ENCODE measurements at regions not wholly inside any gene's neighbourhood (a gene's known extent, or its start where the extent isn't known, plus 50 kb on each side); places are given as distances from the start of the nearest gene placed in this dataset.

DNA sequence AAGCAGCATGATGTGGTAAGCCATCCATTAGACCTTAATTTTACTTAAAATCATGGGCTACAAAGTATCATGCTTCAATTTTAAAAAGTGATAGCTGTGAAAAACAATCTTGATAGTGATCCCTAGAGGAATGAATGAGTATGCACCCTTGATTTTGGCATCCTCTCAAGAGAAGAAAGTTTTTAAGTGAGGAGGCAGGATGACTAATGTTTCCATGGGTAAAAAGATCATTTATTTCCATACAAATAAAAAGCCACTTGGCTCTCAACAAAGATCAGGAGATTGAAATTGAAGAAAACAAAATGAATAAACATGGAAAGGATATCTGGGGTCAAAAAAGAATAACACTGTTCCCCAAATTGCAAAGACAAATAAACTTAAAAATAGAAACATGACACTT, 305.4 kb downstream of the MEX3B start:
- Histone ChIP-seq H3K4me3 (no peak overlapping the region), H3K36me3 (no peaks in the 10 kb centered on the region), H3K4me1 (peaks cover 0 to 8% (median 0%) of the 10 kb centered on the region in 12 donors), H3K9me3 (peaks cover 0 to 7% (median 0%) of the 10 kb centered on the region in 12 donors), H3K27ac (no peak overlapping the region), H3K27me3 (no peaks in the 10 kb centered on the region)
- ATAC-seq (no peak), DNase-seq (no peak)
- intact Hi-C loops (cut with DNase I) = no loop called here
- TF ChIP-seq, protein P1, sequence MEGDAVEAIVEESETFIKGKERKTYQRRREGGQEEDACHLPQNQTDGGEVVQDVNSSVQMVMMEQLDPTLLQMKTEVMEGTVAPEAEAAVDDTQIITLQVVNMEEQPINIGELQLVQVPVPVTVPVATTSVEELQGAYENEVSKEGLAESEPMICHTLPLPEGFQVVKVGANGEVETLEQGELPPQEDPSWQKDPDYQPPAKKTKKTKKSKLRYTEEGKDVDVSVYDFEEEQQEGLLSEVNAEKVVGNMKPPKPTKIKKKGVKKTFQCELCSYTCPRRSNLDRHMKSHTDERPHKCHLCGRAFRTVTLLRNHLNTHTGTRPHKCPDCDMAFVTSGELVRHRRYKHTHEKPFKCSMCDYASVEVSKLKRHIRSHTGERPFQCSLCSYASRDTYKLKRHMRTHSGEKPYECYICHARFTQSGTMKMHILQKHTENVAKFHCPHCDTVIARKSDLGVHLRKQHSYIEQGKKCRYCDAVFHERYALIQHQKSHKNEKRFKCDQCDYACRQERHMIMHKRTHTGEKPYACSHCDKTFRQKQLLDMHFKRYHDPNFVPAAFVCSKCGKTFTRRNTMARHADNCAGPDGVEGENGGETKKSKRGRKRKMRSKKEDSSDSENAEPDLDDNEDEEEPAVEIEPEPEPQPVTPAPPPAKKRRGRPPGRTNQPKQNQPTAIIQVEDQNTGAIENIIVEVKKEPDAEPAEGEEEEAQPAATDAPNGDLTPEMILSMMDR (IDR thresholded peaks at IDR 0.05) = no peak
- no peak for TF ChIP-seq POLR2A (IDR thresholded peaks at IDR 0.05)

DNA sequence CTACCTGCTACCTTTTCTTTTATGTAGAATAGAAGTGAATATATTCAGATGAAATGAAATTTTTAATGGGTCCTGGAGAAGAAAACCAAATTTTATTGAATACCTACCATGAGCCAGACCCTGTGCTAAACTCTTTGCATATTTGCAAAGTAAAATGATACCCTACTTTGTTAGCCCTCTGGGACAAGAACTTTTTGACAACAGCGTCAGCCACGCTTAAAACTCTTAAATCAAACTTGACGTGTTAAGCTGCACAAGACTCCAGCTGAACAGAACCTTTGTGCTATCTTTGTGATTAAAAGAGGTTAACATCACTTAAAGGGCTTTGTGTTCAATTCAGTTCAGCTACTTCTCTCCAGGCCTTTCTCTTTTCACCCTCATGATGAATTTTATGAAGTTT, 316.5 kb downstream of the MEX3B start:
- 65 to 72% (median 69%) methylated on average over 3 of the region's 3 CpGs for WGBS, 4 donors
- TF ChIP-seq, protein P1 (IDR thresholded peaks at IDR 0.05) = no peak
- TF ChIP-seq POLR2A (IDR thresholded peaks at IDR 0.05) = no peak
- H3K9me3 ChIP-seq = peaks cover 0 to 5% (median 0%) of the 10 kb centered on the region in 12 donors
- H3K4me3 ChIP-seq = no peak overlapping the region
- DNase-seq (no peak), ATAC-seq (no peak)
- intact Hi-C loops (cut with DNase I) = no loop called here
- H3K27ac ChIP-seq = no peak overlapping the region
- H3K36me3 ChIP-seq = no peaks in the 10 kb centered on the region
- H3K4me1 ChIP-seq = no peaks in the 10 kb centered on the region
- no peaks in the 10 kb centered on the region for H3K27me3 ChIP-seq

DNA sequence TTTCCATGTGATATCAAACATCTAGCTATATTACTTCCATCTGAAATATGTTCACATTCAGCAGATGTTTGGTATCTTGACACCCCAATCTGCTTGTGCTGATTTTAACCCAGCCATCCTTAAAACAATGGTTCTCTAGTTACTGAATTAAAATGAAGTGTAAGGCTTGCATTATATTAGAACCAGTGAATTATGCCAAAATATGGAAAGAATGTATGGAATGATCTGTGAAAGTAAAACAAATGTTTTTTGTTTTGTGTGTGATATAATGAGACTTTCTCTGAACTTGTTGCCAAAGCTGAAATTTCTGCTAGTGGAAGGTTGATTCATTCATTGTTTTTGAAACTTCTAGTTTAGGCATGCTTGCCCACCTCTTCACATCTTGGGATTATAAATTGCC, 317.1 kb downstream of the MEX3B start:
- Histone ChIP-seq H3K27me3 (no peaks in the 10 kb centered on the region), H3K36me3 (no peaks in the 10 kb centered on the region), H3K27ac (no peak overlapping the region), H3K4me1 (peaks cover 0 to 5% (median 0%) of the 10 kb centered on the region in 12 donors), H3K4me3 (no peak overlapping the region), H3K9me3 (peaks cover 0 to 5% (median 0%) of the 10 kb centered on the region in 12 donors)
- no peak for TF ChIP-seq POLR2A (IDR thresholded peaks at IDR 0.05)
- TF ChIP-seq, protein P1 (IDR thresholded peaks at IDR 0.05) = no peak
- intact Hi-C loops (cut with DNase I) = no loop called here
- DNase-seq (no peak), ATAC-seq (no peak)

DNA sequence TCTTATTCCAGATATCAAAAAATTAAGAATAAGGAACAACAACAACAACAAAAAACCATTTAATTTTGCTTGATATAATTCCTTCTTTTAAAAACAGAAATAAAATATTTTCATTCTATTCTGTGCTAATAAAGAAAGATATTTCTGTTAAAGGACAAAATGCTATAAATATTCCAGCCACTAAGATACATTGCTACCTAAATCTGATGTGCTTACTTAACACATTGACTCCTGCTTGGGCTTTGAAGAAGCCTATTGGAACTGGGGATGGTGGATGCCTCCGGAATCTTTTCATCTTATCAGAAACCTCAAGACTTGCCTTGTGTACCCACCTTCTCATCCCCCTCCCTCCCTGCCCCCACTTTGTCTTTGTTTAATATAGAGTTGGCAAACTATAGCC, 320.2 kb downstream of the MEX3B start:
- Histone ChIP-seq H3K4me1 (peaks cover 0 to 5% (median 0%) of the 10 kb centered on the region in 12 donors), H3K9me3 (peaks cover 0 to 5% (median 0%) of the 10 kb centered on the region in 12 donors), H3K4me3 (no peak overlapping the region), H3K27ac (no peak overlapping the region), H3K27me3 (no peaks in the 10 kb centered on the region), H3K36me3 (no peaks in the 10 kb centered on the region)
- ATAC-seq (no peak), DNase-seq (no peak)
- 77 to 88% (median 81%) methylated on average over 1 of the region's 1 CpG for WGBS, 4 donors
- TF ChIP-seq, protein P1 (IDR thresholded peaks at IDR 0.05) = no peak
- TF ChIP-seq POLR2A (IDR thresholded peaks at IDR 0.05) = no peak
- intact Hi-C loops (cut with DNase I) = no loop called here
